ENCODE measurements at regions not wholly inside any gene's neighbourhood (a gene's known extent, or its start where the extent isn't known, plus 50 kb on each side); places are given as distances from the start of the nearest gene placed in this dataset.

DNA sequence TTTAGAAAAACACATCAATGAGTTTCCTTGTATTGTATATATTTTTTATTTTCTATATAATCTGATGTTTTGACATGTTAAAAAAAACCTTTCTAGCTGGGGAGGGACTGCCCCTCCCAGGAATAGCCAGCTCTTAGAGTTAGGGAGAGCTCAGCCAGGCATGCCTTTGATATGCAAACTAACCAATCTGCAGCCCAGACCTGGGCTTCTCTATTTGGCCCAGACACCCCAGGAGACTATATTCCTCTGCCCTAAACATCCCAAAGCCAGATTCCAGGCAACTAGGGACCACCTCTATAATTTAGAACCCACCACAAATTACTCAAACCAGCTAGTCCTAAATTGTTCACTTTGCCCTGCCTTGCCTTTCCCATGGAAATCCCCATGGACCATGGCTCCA, 390.9 kb upstream of the ADAMTS9 start:
- ChIA-PET POLR2A (no interaction called here), RAD21 (ENCODE audit: unreplicated experiment) (no interaction called here), SMC1A (ENCODE audit: uncharacterized antibody, unreplicated experiment) (interaction anchor here (1.1 kb wide), 1 partner anchor 543 kb away, joined by 3 read pairs; no protein-coding TSS in a partner anchor), CTCF (interaction anchor here (1.6 kb wide), 1 partner anchor 27 kb away, joined by 4 read pairs; no protein-coding TSS in a partner anchor)
- H3K9ac ChIP-seq (ENCODE audit: control insufficient read depth, insufficient read depth, low read length) = no peak overlapping the region
- no peaks in the 10 kb centered on the region for H3K36me3 ChIP-seq (ENCODE audit: control insufficient read depth in 2 of 2, insufficient read depth in 2 of 2, low read length in 1 of 2)
- H3K27ac ChIP-seq (ENCODE audit: control insufficient read depth, insufficient read depth) = no peak overlapping the region
- H2AFZ ChIP-seq (ENCODE audit: control insufficient read depth, low read depth, low read length) = no peak overlapping the region
- in situ Hi-C loops (cut with MboI) = no loop called here
- no peaks in the 10 kb centered on the region for H3K27me3 ChIP-seq (replicated peaks in 1 of 2; ENCODE audit: control insufficient read depth in 2 of 2, insufficient read depth in 2 of 2, low read length in 1 of 2)
- no TSS peak for BruUV-seq (replicated peaks)
- DNase-seq (ENCODE audit: low read depth, low spot score) (no peak), FAIRE-seq (no peak), ATAC-seq (no peak)
- H3K9me3 ChIP-seq (replicated peaks; ENCODE audit: control insufficient read depth, insufficient read depth, low read length) = no peaks in the 10 kb centered on the region
- intact Hi-C loops (cut with micrococcal nuclease; ENCODE audit: unreplicated experiment) = no loop called here
- H3K4me2 ChIP-seq (ENCODE audit: control insufficient read depth, insufficient read depth) = no peak overlapping the region
- no peaks in the 10 kb centered on the region for H3K79me2 ChIP-seq (ENCODE audit: control insufficient read depth, insufficient read depth, low read length)
- no peaks in the 10 kb centered on the region for H3K4me1 ChIP-seq (ENCODE audit: control insufficient read depth, insufficient read depth, low read length)
- no peaks in the 10 kb centered on the region for H4K20me1 ChIP-seq (ENCODE audit: control insufficient read depth, insufficient read depth)
- no peak overlapping the region for H3K4me3 ChIP-seq
- TF ChIP-seq SPI1 (IDR thresholded peaks at IDR 0.05; ENCODE audit: borderline replicate concordance, insufficient read depth, low read depth, low read length) (no peak), SREBF2 (IDR thresholded peaks at IDR 0.05; ENCODE audit: low read length) (no peak), POLR2A (IDR thresholded peaks at IDR 0.05; ENCODE audit: low read depth, low read length) (no peak), HDAC2 (IDR thresholded peaks at IDR 0.05) (no peak), YY1 (IDR thresholded peaks at IDR 0.05; ENCODE audit: low read depth, low read length) (no peak)
- TF ChIP-seq, protein P1, sequence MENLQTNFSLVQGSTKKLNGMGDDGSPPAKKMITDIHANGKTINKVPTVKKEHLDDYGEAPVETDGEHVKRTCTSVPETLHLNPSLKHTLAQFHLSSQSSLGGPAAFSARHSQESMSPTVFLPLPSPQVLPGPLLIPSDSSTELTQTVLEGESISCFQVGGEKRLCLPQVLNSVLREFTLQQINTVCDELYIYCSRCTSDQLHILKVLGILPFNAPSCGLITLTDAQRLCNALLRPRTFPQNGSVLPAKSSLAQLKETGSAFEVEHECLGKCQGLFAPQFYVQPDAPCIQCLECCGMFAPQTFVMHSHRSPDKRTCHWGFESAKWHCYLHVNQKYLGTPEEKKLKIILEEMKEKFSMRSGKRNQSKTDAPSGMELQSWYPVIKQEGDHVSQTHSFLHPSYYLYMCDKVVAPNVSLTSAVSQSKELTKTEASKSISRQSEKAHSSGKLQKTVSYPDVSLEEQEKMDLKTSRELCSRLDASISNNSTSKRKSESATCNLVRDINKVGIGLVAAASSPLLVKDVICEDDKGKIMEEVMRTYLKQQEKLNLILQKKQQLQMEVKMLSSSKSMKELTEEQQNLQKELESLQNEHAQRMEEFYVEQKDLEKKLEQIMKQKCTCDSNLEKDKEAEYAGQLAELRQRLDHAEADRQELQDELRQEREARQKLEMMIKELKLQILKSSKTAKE (IDR thresholded peaks at IDR 0.05; ENCODE audit: low read depth, poor library complexity, severe bottlenecking) = no peak
- TF ChIP-seq, protein P2, sequence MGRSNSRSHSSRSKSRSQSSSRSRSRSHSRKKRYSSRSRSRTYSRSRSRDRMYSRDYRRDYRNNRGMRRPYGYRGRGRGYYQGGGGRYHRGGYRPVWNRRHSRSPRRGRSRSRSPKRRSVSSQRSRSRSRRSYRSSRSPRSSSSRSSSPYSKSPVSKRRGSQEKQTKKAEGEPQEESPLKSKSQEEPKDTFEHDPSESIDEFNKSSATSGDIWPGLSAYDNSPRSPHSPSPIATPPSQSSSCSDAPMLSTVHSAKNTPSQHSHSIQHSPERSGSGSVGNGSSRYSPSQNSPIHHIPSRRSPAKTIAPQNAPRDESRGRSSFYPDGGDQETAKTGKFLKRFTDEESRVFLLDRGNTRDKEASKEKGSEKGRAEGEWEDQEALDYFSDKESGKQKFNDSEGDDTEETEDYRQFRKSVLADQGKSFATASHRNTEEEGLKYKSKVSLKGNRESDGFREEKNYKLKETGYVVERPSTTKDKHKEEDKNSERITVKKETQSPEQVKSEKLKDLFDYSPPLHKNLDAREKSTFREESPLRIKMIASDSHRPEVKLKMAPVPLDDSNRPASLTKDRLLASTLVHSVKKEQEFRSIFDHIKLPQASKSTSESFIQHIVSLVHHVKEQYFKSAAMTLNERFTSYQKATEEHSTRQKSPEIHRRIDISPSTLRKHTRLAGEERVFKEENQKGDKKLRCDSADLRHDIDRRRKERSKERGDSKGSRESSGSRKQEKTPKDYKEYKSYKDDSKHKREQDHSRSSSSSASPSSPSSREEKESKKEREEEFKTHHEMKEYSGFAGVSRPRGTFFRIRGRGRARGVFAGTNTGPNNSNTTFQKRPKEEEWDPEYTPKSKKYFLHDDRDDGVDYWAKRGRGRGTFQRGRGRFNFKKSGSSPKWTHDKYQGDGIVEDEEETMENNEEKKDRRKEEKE (IDR thresholded peaks at IDR 0.05) = no peak
- TF ChIP-seq, protein P3, sequence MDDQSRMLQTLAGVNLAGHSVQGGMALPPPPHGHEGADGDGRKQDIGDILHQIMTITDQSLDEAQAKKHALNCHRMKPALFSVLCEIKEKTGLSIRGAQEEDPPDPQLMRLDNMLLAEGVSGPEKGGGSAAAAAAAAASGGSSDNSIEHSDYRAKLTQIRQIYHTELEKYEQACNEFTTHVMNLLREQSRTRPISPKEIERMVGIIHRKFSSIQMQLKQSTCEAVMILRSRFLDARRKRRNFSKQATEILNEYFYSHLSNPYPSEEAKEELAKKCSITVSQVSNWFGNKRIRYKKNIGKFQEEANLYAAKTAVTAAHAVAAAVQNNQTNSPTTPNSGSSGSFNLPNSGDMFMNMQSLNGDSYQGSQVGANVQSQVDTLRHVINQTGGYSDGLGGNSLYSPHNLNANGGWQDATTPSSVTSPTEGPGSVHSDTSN (IDR thresholded peaks at IDR 0.05; ENCODE audit: insufficient replicate concordance, low read depth, low read length) = no peak
- TF ChIP-seq, protein P4, sequence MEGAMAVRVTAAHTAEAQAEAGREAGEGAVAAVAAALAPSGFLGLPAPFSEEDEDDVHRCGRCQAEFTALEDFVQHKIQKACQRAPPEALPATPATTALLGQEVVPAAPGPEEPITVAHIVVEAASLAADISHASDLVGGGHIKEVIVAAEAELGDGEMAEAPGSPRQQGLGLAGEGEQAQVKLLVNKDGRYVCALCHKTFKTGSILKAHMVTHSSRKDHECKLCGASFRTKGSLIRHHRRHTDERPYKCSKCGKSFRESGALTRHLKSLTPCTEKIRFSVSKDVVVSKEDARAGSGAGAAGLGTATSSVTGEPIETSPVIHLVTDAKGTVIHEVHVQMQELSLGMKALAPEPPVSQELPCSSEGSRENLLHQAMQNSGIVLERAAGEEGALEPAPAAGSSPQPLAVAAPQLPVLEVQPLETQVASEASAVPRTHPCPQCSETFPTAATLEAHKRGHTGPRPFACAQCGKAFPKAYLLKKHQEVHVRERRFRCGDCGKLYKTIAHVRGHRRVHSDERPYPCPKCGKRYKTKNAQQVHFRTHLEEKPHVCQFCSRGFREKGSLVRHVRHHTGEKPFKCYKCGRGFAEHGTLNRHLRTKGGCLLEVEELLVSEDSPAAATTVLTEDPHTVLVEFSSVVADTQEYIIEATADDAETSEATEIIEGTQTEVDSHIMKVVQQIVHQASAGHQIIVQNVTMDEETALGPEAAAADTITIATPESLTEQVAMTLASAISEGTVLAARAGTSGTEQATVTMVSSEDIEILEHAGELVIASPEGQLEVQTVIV (IDR thresholded peaks at IDR 0.05; ENCODE audit: borderline replicate concordance, partially characterized antibody) = no peak
- TF ChIP-seq, protein P5, sequence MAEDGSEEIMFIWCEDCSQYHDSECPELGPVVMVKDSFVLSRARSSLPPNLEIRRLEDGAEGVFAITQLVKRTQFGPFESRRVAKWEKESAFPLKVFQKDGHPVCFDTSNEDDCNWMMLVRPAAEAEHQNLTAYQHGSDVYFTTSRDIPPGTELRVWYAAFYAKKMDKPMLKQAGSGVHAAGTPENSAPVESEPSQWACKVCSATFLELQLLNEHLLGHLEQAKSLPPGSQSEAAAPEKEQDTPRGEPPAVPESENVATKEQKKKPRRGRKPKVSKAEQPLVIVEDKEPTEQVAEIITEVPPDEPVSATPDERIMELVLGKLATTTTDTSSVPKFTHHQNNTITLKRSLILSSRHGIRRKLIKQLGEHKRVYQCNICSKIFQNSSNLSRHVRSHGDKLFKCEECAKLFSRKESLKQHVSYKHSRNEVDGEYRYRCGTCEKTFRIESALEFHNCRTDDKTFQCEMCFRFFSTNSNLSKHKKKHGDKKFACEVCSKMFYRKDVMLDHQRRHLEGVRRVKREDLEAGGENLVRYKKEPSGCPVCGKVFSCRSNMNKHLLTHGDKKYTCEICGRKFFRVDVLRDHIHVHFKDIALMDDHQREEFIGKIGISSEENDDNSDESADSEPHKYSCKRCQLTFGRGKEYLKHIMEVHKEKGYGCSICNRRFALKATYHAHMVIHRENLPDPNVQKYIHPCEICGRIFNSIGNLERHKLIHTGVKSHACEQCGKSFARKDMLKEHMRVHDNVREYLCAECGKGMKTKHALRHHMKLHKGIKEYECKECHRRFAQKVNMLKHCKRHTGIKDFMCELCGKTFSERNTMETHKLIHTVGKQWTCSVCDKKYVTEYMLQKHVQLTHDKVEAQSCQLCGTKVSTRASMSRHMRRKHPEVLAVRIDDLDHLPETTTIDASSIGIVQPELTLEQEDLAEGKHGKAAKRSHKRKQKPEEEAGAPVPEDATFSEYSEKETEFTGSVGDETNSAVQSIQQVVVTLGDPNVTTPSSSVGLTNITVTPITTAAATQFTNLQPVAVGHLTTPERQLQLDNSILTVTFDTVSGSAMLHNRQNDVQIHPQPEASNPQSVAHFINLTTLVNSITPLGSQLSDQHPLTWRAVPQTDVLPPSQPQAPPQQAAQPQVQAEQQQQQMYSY (CRISPR knock-in tag; IDR thresholded peaks at IDR 0.05) = no peak
- TF ChIP-seq, protein P6, sequence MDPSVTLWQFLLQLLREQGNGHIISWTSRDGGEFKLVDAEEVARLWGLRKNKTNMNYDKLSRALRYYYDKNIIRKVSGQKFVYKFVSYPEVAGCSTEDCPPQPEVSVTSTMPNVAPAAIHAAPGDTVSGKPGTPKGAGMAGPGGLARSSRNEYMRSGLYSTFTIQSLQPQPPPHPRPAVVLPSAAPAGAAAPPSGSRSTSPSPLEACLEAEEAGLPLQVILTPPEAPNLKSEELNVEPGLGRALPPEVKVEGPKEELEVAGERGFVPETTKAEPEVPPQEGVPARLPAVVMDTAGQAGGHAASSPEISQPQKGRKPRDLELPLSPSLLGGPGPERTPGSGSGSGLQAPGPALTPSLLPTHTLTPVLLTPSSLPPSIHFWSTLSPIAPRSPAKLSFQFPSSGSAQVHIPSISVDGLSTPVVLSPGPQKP (IDR thresholded peaks at IDR 0.05; ENCODE audit: low read depth, low read length) = no peak

All from GM12878 (cell line).